ENCODE measurements at regions not wholly inside any gene's neighbourhood (a gene's known extent, or its start where the extent isn't known, plus 50 kb on each side); places are given as distances from the start of the nearest gene placed in this dataset.

Small RNA genes lying in the stretch of these regions (small RNA-seq; reads per million reads assigned to genes)
- gene RN7SL151P (ENCODE audit: insufficient read depth in 2 of 3, insufficient read length in 3 of 3, low read depth in 2 of 3, low replicate concordance in 1 of 3): 0 reads per million in 3 experiments

All from HepG2 (cell line).